Nephron (organoid): ENCODE measurements at regions not wholly inside any gene's neighbourhood (a gene's known extent, or its start where the extent isn't known, plus 50 kb on each side); places are given as distances from the start of the nearest gene placed in this dataset.

Experiments
- H3K27ac Mint-ChIP-seq, 3 experiments: 2 replicates each; pipeline ENCODE4 v1.8.0; 2020; ENCODE audit warnings: mixed read lengths in 3 of 3, mild to moderate bottlenecking in 2 of 3, moderate library complexity in 1 of 3
- H3K27me3 Mint-ChIP-seq: 2 replicates; pipeline ENCODE4 v1.8.0; 2021; ENCODE audit warnings: low read depth, mild to moderate bottlenecking, moderate library complexity, mixed read lengths
- H3K36me3 Mint-ChIP-seq: 2 replicates; pipeline ENCODE4 v1.8.0; 2020; ENCODE audit warnings: low read depth, mixed read lengths
- H3K4me1 Mint-ChIP-seq: 2 replicates; pipeline ENCODE4 v1.8.0; 2020; ENCODE audit warnings: mixed read lengths
- H3K4me3 Mint-ChIP-seq, 3 experiments: 2 replicates each; pipeline ENCODE4 v1.8.0; 2020; ENCODE audit warnings: mild to moderate bottlenecking in 3 of 3, mixed read lengths in 3 of 3, moderate library complexity in 2 of 3
- H3K9me3 Mint-ChIP-seq: 2 replicates; pipeline ENCODE4 v1.8.0; 2020; ENCODE audit warnings: mixed read lengths
- TF ChIP-seq, protein P1 (sequence below), 3 experiments: fragments of 200-600 bp; sonication (generic); IDR thresholded peaks; one replicate each; pipeline ENCODE4 v1.5.0; 2021; ENCODE audit warnings: antibody characterized with exemption in 3 of 3; ENCODE audit not compliant: unreplicated experiment in 3 of 3

DNA sequence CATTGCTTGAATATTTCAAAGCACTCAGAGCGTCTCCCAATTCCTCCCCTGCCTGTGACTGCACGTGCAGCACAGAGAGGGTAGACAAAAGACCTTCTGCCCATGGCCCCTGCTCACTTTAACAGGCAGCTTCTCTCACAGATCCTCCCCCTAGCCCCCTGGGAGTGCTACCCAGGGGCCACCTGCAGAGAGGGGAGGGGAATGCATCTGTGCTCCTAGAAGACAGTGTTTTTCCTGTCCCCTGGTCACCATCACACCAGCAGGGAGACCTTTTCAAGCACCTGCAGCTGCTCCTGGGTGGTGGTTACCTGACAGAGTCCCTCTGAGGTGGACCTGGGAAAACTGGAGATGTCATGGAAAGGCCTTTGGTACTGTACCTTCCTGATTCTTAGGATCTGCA lies 56.7 kb upstream of the PRR23C start:
- TF ChIP-seq, protein P1, sequence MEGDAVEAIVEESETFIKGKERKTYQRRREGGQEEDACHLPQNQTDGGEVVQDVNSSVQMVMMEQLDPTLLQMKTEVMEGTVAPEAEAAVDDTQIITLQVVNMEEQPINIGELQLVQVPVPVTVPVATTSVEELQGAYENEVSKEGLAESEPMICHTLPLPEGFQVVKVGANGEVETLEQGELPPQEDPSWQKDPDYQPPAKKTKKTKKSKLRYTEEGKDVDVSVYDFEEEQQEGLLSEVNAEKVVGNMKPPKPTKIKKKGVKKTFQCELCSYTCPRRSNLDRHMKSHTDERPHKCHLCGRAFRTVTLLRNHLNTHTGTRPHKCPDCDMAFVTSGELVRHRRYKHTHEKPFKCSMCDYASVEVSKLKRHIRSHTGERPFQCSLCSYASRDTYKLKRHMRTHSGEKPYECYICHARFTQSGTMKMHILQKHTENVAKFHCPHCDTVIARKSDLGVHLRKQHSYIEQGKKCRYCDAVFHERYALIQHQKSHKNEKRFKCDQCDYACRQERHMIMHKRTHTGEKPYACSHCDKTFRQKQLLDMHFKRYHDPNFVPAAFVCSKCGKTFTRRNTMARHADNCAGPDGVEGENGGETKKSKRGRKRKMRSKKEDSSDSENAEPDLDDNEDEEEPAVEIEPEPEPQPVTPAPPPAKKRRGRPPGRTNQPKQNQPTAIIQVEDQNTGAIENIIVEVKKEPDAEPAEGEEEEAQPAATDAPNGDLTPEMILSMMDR (IDR thresholded peaks at IDR 0.05; ENCODE audit: unreplicated experiment in 3 of 3) = no peak
- peaks cover 7% of the 10 kb centered on the region for H3K9me3 Mint-ChIP-seq

DNA sequence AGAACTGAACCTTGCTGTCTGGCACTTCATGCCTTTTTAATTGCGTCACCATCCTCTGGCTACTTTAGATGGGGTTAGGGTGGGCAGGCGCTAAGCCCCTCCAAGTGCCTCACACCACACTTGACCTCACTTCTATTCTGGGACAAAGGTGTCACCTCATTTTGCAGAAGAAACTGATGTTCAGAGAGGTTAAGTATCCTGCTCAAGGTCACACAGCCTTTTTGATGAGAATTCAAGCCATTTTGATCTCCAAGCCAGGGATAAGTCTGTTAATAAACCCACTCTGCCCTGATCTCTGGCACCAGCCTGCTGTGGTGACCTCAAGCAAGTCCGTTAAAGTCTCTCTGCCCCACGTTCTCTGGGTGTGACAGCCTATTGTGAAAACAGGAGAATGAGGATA lies 58.8 kb upstream of the PRR23C start:
- Mint-ChIP-seq H3K36me3 (no peaks in the 10 kb centered on the region), H3K27ac (no peak overlapping the region), H3K9me3 (peaks cover 3% of the 10 kb centered on the region), H3K27me3 (peaks cover 15% of the 10 kb centered on the region), H3K4me3 (no peak overlapping the region), H3K4me1 (no peaks in the 10 kb centered on the region)
- TF ChIP-seq, protein P1 (IDR thresholded peaks at IDR 0.05; ENCODE audit: unreplicated experiment in 3 of 3) = no peak

More for the DNA sequence above, 56.7 kb upstream of the PRR23C start:
- Mint-ChIP-seq H3K4me1 (no peaks in the 10 kb centered on the region), H3K27ac (no peak overlapping the region), H3K36me3 (no peaks in the 10 kb centered on the region), H3K27me3 (peaks cover 14% of the 10 kb centered on the region), H3K4me3 (no peak overlapping the region)

DNA sequence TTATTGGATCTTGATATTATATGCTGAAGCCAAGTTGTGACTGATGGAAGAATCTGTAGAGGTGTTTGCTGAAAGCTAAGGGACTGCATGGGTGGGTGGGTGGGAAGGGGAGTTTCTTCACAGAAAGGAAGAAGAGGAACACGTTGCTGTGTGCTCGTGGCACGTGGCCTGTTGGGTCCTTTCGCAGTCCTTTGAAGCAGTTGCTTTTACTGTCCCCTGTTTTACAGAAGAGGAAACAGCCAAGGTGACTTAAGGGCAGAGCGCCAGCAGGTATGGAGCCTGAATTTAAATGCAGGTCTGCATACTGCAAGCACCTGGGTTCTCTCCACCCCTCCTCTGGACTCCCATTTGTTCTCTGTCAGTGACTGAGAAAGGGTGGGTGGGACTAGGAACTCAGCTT lies 59.4 kb upstream of the PRR23C start:
- H3K27ac Mint-ChIP-seq = no peak overlapping the region
- H3K4me1 Mint-ChIP-seq = no peaks in the 10 kb centered on the region
- no peak overlapping the region for H3K4me3 Mint-ChIP-seq
- TF ChIP-seq, protein P1 (IDR thresholded peaks at IDR 0.05; ENCODE audit: unreplicated experiment in 3 of 3) = no peak
- no peaks in the 10 kb centered on the region for H3K36me3 Mint-ChIP-seq
- H3K9me3 Mint-ChIP-seq = no peaks in the 10 kb centered on the region
- peaks cover 14% of the 10 kb centered on the region for H3K27me3 Mint-ChIP-seq

DNA sequence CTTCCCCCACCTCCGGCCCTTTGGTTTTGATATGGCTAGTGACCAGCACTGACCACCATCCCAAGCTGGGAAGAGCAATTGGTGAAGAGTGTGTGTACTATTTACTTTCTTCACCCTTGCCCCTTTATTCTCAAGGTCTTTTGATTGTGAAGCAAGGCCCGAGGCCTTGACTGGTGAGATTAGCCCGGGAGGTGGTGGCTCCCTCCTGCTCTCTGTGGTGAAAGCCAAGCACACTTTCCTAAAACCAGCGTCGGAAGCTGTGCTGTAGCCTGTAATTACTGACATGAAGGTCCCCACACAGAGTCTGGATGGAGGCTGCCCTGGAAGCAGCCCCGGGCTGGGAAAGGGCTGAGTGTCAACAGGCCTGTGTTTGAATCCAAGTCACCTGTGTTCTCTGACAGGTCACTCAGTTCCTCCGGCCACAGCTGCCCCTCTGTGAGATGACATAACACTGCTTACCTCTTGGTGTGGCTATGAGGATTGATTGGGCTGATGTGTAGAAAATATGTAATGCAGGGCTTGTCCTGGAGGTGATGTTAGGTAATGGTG lies 60.5 kb upstream of the PRR23C start:
- H3K27me3 Mint-ChIP-seq = peaks cover 24% of the 10 kb centered on the region
- no peak overlapping the region for H3K4me3 Mint-ChIP-seq
- no peak overlapping the region for H3K27ac Mint-ChIP-seq
- no peaks in the 10 kb centered on the region for H3K4me1 Mint-ChIP-seq
- TF ChIP-seq, protein P1 (IDR thresholded peaks at IDR 0.05; ENCODE audit: unreplicated experiment in 3 of 3) = no peak
- no peaks in the 10 kb centered on the region for H3K36me3 Mint-ChIP-seq
- H3K9me3 Mint-ChIP-seq = no peaks in the 10 kb centered on the region

DNA sequence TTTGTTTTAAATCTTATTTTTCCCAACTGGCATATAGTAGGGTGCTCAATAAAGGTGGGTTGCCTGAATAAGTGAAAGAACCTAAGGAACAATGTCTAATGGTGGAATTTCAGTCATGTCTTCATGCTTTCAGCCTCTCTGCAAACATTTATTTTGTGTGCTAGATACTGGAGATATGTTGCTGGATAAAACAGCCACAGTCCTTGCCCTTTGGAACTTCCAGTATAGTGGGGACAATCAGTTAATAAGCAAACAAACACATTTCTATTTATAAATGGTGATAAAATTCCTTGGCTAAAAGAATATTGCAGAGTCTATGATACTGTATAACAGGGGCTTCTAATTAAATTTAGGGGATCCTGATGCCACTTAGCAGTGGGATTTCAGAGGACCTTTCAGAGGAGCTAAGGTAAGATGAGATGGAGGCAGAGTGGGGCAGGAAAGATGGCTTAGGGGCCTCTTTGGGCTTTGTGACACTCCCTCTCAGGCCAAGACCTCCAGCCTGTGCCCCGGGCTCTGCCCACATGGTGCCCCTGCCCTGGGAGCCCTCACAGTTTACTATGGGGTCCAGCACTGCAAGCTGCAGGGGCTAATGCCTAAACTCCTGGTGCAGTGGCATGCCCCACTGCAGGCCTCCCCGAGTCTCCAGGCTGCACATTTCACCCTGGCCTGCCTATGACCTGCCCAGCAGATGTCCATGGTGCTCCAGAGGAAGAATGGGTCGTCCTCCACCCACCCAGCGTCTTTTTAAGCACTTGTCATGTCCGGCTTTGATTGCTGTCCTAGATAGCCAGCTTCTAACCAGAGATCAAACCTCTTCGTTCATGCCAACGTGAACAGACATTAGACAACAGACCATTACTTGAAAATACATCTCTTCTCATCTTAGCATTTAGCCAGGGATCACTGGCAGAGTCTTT lies 61.6 kb upstream of the PRR23C start:
- Mint-ChIP-seq H3K4me1 (no peaks in the 10 kb centered on the region), H3K36me3 (no peaks in the 10 kb centered on the region), H3K4me3 (no peak overlapping the region), H3K27ac (no peak overlapping the region), H3K9me3 (no peaks in the 10 kb centered on the region), H3K27me3 (peaks cover 35% of the 10 kb centered on the region)
- TF ChIP-seq, protein P1 (IDR thresholded peaks at IDR 0.05; ENCODE audit: unreplicated experiment in 3 of 3) = no peak
